ENCODE measurements at regions not wholly inside any gene's neighbourhood (a gene's known extent, or its start where the extent isn't known, plus 50 kb on each side); places are given as distances from the start of the nearest gene placed in this dataset.
"Not testable (repeated sequence)": the region's sequence is repeated elsewhere in the genome, so short reads cannot be mapped to it uniquely, and the experiment has no call there.

- ChIA-PET CTCF (interaction anchor here (1.4 kb wide), 1 partner anchor 15 kb away, joined by 4 read pairs; no protein-coding TSS in a partner anchor), POLR2A (interaction anchor here (3.3 kb wide), 1 partner anchor 16 kb away, joined by 56 read pairs; no protein-coding TSS in a partner anchor)
- H3K27me3 Mint-ChIP-seq (ENCODE audit: low read depth); ATAC-seq; H3K9me3 Mint-ChIP-seq: not testable (repeated sequence)
- DNase-seq (ENCODE audit: low spot score) = peak; percentile 80
- peaks cover 33% of the 10 kb centered on the region for H3K36me3 Mint-ChIP-seq
- peak overlapping the region; percentile 98 for H3K27ac Mint-ChIP-seq
- H3K4me3 Mint-ChIP-seq = peak overlapping the region; percentile 86
- peaks cover 48% of the 10 kb centered on the region for H3K4me1 Mint-ChIP-seq
- TF ChIP-seq CREB1 (CRISPR knock-in tag; IDR thresholded peaks at IDR 0.05) = 0 out of 2 replicates have a peak, but pooled peaks have one; percentile 30
- 0 out of 2 replicates have a peak, but pooled peaks have one; percentile 39 for TF ChIP-seq ZNF219 (CRISPR knock-in tag; IDR thresholded peaks at IDR 0.05; ENCODE audit: borderline replicate concordance)
- 0 out of 2 replicates have a peak, but pooled peaks have one; percentile 43 for TF ChIP-seq ZBTB21 (CRISPR knock-in tag; IDR thresholded peaks at IDR 0.05; ENCODE audit: borderline replicate concordance)
- TF ChIP-seq ETV6 (CRISPR knock-in tag; IDR thresholded peaks at IDR 0.05) = peak; percentile 78; the same call in 1 of the 2 replicates
- peak; percentile 19; the same call in 1 of the 2 replicates for TF ChIP-seq ZNF281 (CRISPR knock-in tag; IDR thresholded peaks at IDR 0.05)
- TF ChIP-seq ZNF263 (CRISPR knock-in tag; IDR thresholded peaks at IDR 0.05; ENCODE audit: low read depth) = 0 out of 2 replicates have a peak, but pooled peaks have one; percentile 19
- 0 out of 2 replicates have a peak, but pooled peaks have one; percentile 46 for TF ChIP-seq KAT7 (CRISPR knock-in tag; IDR thresholded peaks at IDR 0.05; ENCODE audit: borderline replicate concordance)
- 0 out of 2 replicates have a peak, but pooled peaks have one; percentile 3 for TF ChIP-seq NFYB (CRISPR knock-in tag; conservative IDR thresholded peaks at IDR 0.05; ENCODE audit: low read depth)
- 0 out of 2 replicates have a peak, but pooled peaks have one; percentile 39 for TF ChIP-seq HMGXB4 (CRISPR knock-in tag; IDR thresholded peaks at IDR 0.05)
- peak; percentile 86; the same call in 1 of the 2 replicates for TF ChIP-seq ARID4B (CRISPR knock-in tag; IDR thresholded peaks at IDR 0.05; ENCODE audit: borderline replicate concordance)
- peak; percentile 82 for TF ChIP-seq USF1 (CRISPR knock-in tag; IDR thresholded peaks at IDR 0.05)
- peak; percentile 67; the same call in 1 of the 2 replicates for TF ChIP-seq TEAD1 (CRISPR knock-in tag; IDR thresholded peaks at IDR 0.05)
- TF ChIP-seq SP1 (CRISPR knock-in tag; conservative IDR thresholded peaks at IDR 0.05) = peak; percentile 54
- 0 out of 2 replicates have a peak, but pooled peaks have one; percentile 16 for TF ChIP-seq CREM (CRISPR knock-in tag; IDR thresholded peaks at IDR 0.05)
- peak; percentile 86 for TF ChIP-seq USF2 (CRISPR knock-in tag; IDR thresholded peaks at IDR 0.05)
- 0 out of 2 replicates have a peak, but pooled peaks have one; percentile 50 for TF ChIP-seq NR2C2 (CRISPR knock-in tag; IDR thresholded peaks at IDR 0.05)
- peak; percentile 85 for TF ChIP-seq AFF4 (CRISPR knock-in tag; IDR thresholded peaks at IDR 0.05; ENCODE audit: borderline replicate concordance)
- 0 out of 2 replicates have a peak, but pooled peaks have one; percentile 77 for TF ChIP-seq TP53 (CRISPR knock-in tag; IDR thresholded peaks at IDR 0.05)
- peak; percentile 33; the same call in 1 of the 2 replicates for TF ChIP-seq NR1H2 (CRISPR knock-in tag; IDR thresholded peaks at IDR 0.05)
- 0 out of 2 replicates have a peak, but pooled peaks have one; percentile 53 for TF ChIP-seq IRF1 (CRISPR knock-in tag; IDR thresholded peaks at IDR 0.05)
- peak; percentile 73 for TF ChIP-seq MAX (CRISPR knock-in tag; IDR thresholded peaks at IDR 0.05)
Observed at GRCh38 chr9:97222393-97222792, 85.1 kb upstream of the CCDC180 start.

Data from WTC11 (cell line).